NCI-H69 (cell line): ENCODE measurements at regions not wholly inside any gene's neighbourhood (a gene's known extent, or its start where the extent isn't known, plus 50 kb on each side); places are given as distances from the start of the nearest gene placed in this dataset.
A peak's percentile ranks its signal among the peaks of the same experiment; 100 is the strongest.
"Not testable (repeated sequence)": the region's sequence is repeated elsewhere in the genome, so short reads cannot be mapped to it uniquely, and the experiment has no call there.

Experiments
- DNase-seq: peaks from one replicate; lab custom pipeline; 2025; lab: John Stamatoyannopoulos, UW

DNA sequence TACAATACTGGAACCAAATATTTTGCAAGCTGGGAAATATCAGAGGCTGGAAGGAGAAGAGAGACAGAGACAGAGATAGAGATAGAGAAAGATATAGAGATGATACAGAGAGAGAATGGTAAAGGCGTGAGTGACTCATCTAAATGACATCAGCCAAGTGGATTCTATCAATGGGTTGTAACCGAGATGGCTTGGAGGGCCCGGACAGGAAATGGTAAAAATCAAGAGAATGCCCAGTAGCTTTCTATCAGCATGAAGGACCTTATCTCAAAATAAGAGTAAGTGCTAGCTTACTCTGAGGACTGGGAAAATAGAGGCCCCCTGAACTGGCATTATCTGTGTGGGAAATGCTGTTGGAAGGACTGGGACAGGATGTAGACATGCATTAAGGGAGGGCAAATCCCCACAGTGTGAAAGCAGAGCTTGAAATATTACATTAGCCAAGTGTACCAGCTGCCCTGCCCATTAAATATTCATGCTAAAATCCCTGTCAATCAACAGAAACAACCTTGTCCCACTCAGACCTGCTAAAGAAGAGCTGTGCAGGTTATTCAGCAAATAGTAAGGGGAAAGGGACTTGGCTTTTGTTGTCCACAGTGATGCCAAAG is 76.6 kb upstream of the ZNF644 start:
- DNase-seq = no peak

DNA sequence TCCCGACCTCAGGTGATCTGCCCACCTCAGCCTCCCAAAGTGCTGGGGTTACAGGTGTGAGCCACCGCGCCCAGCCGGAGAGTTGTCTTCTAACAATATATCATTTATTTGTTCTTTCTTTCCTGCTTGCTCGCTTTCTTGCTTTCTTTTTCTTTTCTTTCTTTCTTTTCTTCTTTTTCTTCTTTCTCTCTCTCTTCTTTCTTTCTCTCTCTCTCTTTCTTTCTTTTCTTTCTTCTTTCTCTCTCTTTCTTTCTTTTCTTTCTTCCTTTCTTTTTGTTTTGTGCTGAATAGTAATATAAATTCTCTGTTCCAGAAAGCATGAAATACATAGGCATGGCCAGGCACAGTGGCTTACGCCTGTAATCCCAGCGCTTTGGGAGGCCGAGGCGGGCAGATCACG is 73.5 kb upstream of the ZNF644 start:
- not testable (repeated sequence) for DNase-seq

DNA sequence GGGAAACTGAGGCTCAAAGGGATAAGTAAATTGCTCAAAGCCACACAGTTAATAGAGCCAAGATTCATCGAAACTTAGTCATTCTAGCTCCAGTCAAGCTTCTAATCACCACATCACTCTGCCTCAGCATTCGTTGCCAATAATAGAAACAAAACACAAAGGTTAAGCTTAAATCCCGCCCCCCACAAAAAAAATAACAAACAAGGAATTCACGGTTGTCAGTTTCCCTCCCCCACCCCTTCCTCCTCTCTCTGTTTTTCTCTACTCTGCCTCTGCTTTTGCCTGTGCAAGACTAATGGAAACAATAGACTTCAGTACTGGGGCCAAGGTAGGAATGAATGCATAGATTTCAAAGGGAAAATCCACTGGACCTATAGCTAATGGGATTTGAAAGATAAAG is 70.7 kb upstream of the ZNF644 start:
- no peak for DNase-seq

DNA sequence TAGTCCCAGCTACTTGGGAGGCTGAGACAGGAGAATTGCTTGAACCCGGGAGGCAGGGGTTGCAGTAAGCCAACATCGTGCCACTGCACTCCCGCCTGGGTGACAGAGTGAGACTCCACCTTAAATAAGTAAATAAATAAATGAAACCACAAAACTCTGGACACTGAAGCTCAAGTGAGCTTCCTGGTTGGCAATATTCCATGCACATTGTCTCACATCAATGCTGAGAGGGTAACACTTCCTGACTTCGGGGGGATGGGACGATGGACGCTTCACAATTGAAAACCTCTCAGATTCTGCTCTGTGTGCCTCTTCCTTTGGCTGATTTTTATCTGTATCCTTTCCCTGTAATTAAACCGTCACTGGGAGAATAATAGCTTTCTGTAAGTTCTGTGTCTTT is 70.0 kb upstream of the ZNF644 start:
- peak; percentile 55 for DNase-seq

DNA sequence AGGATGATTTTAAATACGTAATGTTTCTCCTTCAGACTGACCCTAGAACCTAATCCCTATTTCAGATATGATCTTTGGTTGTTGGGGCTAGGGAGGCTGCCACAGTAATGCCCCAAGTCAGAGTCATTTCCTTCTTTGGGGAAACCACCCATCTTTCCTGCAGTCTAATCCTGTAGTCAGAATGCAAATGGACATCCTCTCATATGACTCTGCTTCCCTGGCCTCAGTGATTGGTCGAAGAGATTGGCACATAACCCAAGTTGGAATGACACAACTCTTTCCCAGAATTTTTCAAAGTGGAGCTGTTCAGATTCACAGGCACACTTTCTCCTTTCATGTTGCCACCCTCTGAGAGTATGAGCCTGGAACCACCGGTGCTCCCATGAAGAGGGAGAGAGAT is 58.8 kb upstream of the ZNF644 start:
- no peak for DNase-seq

DNA sequence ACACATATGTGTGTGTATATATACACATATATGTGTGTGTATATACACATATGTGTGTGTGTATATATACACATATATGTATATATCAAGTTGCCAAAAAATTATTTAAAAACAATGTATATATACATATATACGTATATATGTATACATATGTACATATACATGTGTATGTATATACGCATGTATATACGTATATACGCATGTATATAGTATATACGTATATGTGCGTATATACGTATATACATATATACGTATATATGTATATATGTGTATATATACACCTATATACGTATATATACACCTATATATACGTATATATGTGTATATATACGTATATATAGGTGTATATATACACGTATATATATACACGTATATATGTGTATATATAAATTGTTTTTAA is 57.0 kb upstream of the ZNF644 start:
- no peak for DNase-seq

DNA sequence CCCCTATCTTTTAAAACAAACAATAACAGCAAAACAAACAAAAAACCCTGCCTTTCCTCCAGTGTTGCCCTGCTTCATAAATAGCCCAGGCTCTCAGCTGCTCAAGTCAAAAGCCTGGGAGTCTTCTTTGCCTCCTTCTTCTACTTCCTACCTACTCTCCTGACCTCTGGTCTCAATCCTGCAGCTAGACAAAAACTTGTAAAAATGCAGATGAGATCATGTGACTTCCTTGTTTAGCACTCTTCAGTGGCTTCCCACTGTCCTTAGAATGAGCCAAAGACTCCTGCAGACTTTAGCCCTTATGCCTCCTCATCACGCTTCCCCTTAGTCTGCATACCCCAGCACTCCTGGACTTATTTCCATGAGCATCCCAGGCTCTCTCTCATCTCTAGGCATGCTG is 55.0 kb upstream of the ZNF644 start:
- no peak for DNase-seq

DNA sequence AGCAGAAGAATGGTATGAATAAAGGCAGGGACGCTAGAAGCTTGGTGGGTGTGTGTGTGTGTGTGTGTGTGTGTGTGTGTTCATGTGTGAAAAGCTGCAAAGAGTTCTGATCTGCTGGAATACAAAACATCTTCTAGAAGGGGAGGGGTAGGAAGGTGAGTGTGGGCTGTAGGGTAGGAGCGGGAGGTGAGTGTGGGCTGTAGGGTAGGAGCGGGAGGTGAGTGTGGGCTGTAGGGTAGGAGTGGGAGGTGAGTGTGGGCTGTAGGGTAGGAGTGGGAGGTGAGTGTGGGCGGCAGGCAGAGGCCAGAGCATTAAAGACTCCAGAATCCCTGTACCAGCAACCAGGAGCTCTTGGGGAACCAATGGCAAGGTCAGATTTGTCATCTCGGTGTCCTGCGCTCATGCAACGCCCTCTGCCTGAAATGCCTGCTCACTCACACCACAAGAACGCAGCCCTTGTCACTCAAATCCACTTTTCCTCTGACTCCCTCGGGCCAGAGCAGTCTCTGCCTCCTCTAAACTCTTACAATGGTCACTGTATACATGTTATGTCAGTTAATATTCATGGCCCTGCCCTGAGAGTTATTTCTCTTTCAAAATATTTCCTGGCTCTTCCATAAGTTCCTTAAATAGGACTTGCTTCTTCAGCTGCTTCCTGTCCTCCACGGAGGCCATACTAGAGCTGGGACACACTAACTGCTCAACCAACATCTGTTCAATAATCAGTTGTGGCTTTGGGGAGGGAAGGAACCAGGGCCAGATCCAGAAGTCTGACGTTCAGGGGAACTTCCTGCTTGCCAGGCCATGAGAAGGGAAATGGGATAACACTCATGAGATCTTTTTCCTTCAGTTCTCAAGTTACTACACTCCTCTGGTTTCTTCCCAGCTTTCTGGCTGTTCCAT is 53.6 kb upstream of the ZNF644 start:
- no peak for DNase-seq

DNA sequence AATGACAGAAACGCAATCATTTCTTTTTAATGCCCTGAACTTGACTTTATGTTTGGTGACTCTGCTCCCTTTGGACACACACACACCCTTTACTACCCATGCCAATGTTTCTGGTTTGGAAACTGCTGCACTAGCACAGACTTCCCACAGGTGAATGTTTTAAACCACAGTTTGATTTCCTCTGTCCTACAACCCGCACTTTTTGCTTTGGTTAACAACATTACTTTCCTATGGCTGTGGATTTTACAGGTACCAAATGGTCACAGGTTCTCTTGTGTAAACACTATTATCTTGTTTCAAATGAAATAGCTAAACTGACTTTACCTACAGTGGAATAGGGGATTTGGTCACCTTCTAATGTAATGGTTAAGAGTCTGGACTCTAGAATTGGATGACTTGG is 51.5 kb upstream of the ZNF644 start:
- no peak for DNase-seq

DNA sequence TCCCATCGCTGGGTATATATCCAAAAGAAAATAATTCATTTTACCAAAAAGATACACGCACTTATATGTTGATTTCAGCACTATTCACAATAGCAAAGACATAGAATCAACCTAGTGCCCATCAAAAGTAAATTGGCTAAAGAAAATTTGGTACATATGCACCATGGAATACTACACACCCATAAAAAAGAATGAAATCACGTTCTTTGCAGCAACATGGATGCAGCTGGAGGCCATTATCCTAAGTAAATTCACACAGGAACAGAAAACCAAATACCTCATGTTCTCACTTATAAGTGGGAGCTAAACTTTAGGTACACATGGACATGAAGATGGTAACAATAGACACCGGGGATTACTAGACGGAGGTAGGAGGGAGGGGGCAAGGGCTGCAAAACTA is 50.0 kb upstream of the ZNF644 start:
- DNase-seq = no peak
